ENCODE measurements at regions not wholly inside any gene's neighbourhood (a gene's known extent, or its start where the extent isn't known, plus 50 kb on each side); places are given as distances from the start of the nearest gene placed in this dataset.
A peak's percentile ranks its signal among the peaks of the same experiment; 100 is the strongest.

- H3K4me2 ChIP-seq (ENCODE audit: low read length), result no peak overlapping the region
- H3K36me3 ChIP-seq (ENCODE audit: insufficient read depth, low read length), result no peaks in the 10 kb centered on the region
- no peaks in the 10 kb centered on the region for H3K27me3 ChIP-seq (ENCODE audit: insufficient read depth, low read depth, low read length)
- H4K20me1 ChIP-seq (ENCODE audit: insufficient read depth), result no peaks in the 10 kb centered on the region
- TF ChIP-seq POLR2AphosphoS5 (IDR thresholded peaks at IDR 0.05) (peak; percentile 49), SMC3 (conservative IDR thresholded peaks at IDR 0.05; ENCODE audit: poor library complexity) (no peak)
- no peak overlapping the region for H3K27ac ChIP-seq (ENCODE audit: low read length)
- no peaks in the 10 kb centered on the region for H3F3A ChIP-seq (ENCODE audit: insufficient read depth, low read length, poor library complexity, severe bottlenecking)
- H3K9ac ChIP-seq (ENCODE audit: low read length), result no peak overlapping the region
- no peak overlapping the region for H2AFZ ChIP-seq (ENCODE audit: low read depth, low read length)
- no peaks in the 10 kb centered on the region for H3K9me2 ChIP-seq (ENCODE audit: insufficient read depth, low read length)
- H3K4me3 ChIP-seq (ENCODE audit: low read length), result no peak overlapping the region
- no peaks in the 10 kb centered on the region for H3K9me3 ChIP-seq (ENCODE audit: low read length)
- H3K79me2 ChIP-seq (replicated peaks; ENCODE audit: insufficient read depth, low read length), result no peaks in the 10 kb centered on the region
Measured at GRCh38 chr2:67258122-67258521, 139.0 kb upstream of the ETAA1 start.

GRCh38 chr2:67258831-67259230 is 138.3 kb upstream of the ETAA1 start:
- Histone ChIP-seq H3K4me3 (ENCODE audit: low read length) (no peak overlapping the region), H3K9ac (ENCODE audit: low read length) (no peak overlapping the region), H3K79me2 (replicated peaks; ENCODE audit: insufficient read depth, low read length) (no peaks in the 10 kb centered on the region), H3K4me2 (ENCODE audit: low read length) (no peak overlapping the region), H3K36me3 (ENCODE audit: insufficient read depth, low read length) (no peaks in the 10 kb centered on the region), H4K20me1 (ENCODE audit: insufficient read depth) (no peaks in the 10 kb centered on the region), H3K9me3 (ENCODE audit: low read length) (no peaks in the 10 kb centered on the region), H3K27ac (ENCODE audit: low read length) (no peak overlapping the region), H3K27me3 (ENCODE audit: insufficient read depth, low read depth, low read length) (no peaks in the 10 kb centered on the region), H2AFZ (ENCODE audit: low read depth, low read length) (no peak overlapping the region), H3K9me2 (ENCODE audit: insufficient read depth, low read length) (no peaks in the 10 kb centered on the region), H3F3A (ENCODE audit: insufficient read depth, low read length, poor library complexity, severe bottlenecking) (no peaks in the 10 kb centered on the region)
- TF ChIP-seq MXI1 (conservative IDR thresholded peaks at IDR 0.05; ENCODE audit: poor library complexity, severe bottlenecking), result no peak
- no peak for TF ChIP-seq TAF1 (IDR thresholded peaks at IDR 0.05; ENCODE audit: low read depth)
- TF ChIP-seq SMC3 (conservative IDR thresholded peaks at IDR 0.05; ENCODE audit: poor library complexity), result no peak
- no peak for TF ChIP-seq POLR2AphosphoS5 (IDR thresholded peaks at IDR 0.05)
- TF ChIP-seq EP300 (conservative IDR thresholded peaks at IDR 0.05; ENCODE audit: poor library complexity, severe bottlenecking), result no peak
- no peak for TF ChIP-seq REST (IDR thresholded peaks at IDR 0.05; ENCODE audit: borderline replicate concordance)
- no peak for TF ChIP-seq CTCF (IDR thresholded peaks at IDR 0.05; ENCODE audit: poor library complexity, severe bottlenecking)
- no peak for TF ChIP-seq EZH2 (IDR thresholded peaks at IDR 0.05; ENCODE audit: borderline replicate concordance, insufficient read depth, low read length, poor library complexity, severe bottlenecking)
- no peak for TF ChIP-seq RAD21 (conservative IDR thresholded peaks at IDR 0.05)
